Right forelimb (tissue), 1 donor: ENCODE measurements at regions not wholly inside any gene's neighbourhood (a gene's known extent, or its start where the extent isn't known, plus 50 kb on each side); places are given as distances from the start of the nearest gene placed in this dataset.
"Not testable (repeated sequence)": the region's sequence is repeated elsewhere in the genome, so short reads cannot be mapped to it uniquely, and the experiment has no call there.

Experiments
- DNase-seq: peaks from one replicate; pipeline ENCODE4 v3.0.0-alpha.2; 2018

DNA sequence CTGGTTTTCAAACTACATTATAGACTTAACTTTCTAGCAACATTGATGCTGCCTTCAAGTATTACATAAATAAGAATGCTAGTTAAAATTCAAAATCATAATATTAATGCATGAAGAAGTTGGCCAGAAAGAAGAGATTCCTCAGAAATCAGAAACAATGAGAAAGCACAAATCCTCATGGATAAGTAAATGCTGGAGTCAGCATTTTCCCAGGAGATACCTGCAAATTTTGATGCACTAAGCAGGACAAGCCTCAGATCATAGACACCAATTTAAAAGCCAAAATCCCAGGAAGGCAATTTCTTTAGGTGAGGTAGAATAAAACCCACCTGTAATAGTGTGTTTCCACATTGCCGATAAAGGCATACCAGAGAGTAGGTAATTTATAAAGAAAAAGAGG is 305.2 kb upstream of the TBX18 start:
- DNase-seq, result no peak

DNA sequence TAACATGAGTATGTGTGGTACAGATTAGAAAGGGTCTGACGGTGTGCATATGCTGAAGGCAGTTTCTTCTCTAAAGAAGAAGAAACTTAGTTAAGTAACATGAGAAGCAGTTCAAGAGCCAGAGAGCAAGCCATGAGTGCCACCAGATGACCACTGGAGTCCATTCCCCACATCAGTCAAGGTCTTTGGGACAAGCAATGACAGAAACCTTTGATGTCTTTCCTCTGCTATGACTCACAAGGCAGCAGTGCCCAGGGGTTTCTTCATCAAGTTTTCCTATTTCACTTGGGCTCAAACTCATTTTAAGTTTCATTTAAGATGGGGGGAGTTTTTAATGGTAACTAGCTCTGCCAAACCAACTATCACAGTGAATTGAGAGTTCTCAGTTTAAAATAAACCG is 303.8 kb upstream of the TBX18 start:
- no peak for DNase-seq

DNA sequence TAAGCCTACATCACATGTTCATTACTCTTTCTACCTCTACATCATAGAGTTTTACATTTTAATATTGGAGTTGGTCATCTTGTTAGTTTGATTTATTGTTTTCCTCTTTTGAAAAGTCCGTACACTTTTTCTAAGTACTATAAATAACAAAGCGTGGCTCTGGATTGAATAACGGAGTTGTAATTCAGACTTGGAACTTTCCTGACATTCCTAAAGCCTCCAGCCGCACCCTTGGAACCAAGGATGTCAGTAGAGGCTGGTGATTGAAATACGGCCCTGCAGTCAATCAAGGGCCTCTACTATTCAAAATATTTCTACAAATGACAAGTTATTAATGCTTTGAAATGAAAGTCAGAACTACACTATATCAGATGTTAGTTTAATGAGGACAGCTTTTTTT is 301.9 kb upstream of the TBX18 start:
- no peak for DNase-seq

DNA sequence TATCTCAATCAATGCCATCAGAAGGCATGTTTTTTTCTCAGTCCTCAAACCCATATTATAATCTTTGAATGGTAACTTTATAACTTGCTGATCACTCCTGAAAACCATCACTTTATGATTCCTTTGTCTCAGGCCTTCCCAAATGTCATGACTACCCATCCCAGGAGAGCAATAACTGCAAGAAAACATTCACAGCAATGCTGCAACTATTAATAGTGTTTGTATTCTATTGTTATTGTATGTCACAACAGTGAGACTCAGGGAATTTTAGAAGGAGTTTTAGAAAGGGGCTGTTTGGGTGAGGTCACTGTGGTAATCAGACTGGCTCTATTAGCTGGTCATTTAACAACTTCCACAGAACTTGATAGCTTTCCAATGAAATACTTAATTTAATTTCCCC is 301.4 kb upstream of the TBX18 start:
- no peak for DNase-seq

DNA sequence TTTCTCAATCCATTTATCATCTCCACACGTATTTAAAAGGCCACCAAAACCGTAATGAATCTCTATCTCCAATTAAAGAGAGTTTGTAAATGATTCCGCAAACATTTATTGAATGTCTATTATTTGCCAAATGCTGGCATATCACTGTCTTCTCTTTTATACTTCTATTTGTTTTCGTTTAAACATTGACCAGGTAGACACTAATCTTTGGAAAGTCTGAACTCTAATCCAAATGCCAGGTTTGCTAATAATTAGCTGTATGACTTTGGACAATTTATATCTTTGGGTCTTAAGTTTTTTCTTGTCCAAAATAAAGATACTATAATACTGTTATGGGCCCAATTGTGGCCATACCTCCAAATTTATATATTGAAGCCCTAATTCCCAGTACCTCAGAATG is 299.2 kb upstream of the TBX18 start:
- DNase-seq, result no peak

DNA sequence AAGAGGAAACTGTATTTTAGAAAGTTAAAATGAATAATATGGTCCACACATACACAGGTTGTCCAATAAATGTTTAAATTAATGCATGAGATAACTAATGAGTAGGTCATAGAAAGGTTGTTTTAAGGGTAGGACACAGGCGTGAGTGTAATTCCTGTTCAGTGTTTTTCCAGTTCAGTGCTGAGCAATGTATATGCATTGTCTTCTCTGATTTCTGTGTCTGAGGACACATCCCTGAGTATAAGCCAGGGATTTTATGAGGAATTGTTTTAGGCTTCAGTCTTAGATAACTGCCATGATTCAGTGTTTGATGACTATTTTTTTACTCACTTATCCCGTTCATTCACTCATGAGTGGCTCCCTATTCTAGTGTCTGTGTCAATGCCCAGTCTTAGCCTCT is 298.5 kb upstream of the TBX18 start:
- DNase-seq, result no peak

DNA sequence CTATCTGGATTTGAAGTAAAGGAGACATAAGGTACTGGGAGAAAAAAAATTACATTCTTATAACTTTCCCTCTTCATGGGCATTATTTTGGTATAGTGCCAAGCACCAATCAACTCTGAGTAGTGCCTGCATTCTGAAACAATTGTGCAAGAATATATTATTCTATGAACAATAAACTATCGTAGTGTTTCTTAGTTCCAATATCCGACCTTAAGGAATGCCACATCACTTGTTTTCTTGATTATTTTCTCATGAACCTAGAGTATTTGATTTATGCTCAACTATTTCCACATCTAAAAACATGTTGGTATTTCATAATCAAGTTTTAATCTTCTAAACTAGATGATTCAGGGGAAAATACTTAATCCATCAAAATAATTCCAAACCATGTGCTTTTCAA is 294.4 kb upstream of the TBX18 start:
- no peak for DNase-seq

DNA sequence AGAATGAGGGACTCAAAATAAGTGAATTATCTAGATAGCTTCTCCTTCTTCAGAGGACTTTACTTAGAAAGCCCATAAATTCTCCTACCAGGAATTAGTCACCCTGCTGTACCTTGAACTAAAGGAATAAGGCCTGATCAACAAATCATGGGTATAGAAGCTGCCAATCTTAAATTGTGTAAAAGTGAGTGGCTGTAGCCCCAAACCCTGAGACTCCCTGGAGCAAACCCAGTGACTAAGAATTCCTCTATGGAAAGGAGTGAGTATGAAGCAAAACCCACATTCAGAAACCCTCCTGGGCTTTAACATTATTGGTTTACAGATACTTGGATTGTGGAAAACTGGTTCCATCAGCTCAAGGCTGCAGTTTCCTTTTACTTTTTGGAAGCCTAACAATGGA is 285.8 kb upstream of the TBX18 start:
- DNase-seq, result no peak

DNA sequence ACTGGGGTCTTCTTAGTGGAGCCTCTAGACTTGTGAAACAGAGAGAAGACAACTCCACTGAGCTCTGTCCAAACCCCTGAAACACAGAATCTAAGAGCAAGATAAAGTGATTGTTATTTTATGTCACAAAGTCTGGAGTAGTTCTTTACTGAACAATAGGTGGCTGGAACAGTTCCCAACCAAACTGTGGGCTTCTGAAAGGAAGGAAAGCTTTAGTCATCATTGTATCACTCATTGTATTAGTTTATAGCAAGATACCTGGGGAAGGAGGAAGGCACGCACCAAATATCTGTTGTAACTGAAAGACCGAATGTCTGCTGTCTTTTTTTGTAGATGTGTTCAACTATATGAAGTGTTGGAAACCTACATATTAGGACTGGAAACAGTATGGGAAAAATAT is 284.9 kb upstream of the TBX18 start:
- no peak for DNase-seq

DNA sequence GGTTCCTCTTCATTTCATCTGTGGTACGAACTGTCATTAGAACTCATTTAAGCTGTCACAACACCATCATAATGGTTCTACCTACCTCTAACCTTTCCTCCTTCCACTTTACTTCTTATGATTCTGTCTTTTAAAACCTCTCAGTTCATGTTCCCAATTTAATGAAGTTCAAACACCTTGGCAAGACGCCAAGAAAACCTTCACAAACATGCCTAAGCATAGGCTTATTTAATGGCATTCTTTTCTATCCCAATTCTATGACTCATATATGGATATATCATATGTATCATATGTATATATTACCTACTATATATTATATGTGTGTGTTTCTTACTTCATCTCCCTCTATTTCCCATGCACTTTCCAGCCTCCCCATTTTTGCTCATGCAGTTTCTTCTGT is 283.4 kb upstream of the TBX18 start:
- no peak for DNase-seq

DNA sequence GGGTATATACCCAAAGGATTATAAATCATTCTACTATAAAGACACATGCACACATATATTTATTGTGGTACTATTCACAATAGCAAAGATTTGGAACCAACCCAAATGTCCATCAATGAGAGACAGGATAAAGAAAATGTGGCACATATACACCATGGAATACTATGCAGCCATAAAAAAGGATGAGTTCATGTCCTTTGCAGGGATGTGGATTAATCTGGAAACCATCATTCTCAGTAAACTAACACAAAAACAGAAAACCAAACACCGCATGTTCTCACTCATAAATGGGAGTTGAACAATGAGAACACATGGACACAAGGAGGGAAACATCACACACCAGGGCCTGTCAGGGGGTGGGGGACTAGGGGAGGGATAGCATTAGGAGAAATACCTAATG is 281.4 kb upstream of the TBX18 start:
- DNase-seq, result not testable (repeated sequence)

DNA sequence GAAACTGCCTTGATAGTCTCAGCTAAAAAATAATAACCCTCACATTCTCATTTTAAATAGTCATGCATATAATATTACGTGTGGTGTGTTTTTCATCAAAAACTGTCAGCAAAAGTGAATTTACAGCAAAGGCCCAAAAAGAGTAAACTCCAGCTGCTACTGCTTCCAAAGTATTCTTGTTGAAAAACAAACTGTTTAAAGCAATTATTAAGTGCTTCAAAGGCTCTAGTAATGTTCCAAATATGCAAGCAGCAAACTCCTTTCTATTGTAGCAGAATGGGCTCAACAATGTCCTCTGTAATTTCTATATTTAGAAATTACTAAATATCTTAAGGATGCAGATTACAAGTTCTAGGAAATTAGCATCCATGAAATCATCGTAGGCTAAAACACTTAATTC is 280.0 kb upstream of the TBX18 start:
- DNase-seq, result no peak

DNA sequence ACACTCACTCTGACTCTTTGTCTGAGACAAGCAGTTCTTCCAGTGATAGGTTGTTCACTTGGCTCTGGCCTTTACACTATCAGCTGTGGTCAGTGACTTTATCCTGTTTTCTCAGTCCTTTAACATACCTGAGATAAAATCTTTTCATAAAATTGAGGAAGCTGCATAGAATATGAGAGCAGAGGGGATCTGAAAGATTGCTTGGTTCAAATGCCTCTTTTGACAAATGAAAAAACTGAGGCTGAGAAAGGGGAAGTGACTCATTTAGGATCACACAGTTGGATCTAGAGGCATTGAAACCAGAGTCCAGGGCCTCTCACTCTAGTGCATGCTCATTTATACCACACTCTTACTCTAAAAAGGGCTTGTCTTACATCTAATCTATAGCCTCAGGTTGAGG is 277.0 kb upstream of the TBX18 start:
- no peak for DNase-seq

DNA sequence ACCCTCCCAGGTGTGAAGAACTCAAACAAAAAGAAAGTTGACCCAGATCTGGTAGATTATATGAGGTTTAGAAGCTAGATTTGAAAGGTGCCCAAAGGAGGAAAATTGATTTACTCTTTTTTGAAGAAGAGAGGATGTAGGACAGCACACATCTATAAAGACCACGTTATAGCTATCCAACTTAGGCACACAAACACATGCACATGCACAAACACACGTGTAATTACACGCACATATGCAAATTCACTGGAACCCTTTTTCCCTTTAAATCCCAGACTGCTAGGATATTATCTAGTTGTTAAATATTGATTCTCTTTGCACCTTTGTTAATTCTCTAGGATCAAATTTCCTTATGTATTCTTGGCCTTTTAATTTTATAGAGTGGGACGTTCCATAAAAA is 272.8 kb upstream of the TBX18 start:
- no peak for DNase-seq

DNA sequence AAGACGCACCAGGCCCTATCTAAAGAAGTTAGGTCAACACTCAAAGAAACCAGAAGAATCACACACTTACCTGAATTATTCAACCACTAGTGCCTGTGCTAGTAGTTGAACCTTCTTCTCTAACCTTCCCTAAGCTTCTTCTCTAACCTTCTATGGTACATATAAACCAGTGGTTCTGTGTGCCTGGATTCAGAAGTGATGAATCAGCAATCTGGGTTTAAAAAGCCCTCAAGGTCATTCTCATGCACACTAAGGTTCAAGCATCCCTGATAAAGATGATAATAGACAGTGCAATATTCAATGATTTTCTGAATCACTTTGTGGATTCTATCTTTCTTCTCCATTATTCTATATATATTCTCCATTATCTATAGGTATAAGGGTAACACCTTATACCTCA is 271.4 kb upstream of the TBX18 start:
- DNase-seq, result no peak

DNA sequence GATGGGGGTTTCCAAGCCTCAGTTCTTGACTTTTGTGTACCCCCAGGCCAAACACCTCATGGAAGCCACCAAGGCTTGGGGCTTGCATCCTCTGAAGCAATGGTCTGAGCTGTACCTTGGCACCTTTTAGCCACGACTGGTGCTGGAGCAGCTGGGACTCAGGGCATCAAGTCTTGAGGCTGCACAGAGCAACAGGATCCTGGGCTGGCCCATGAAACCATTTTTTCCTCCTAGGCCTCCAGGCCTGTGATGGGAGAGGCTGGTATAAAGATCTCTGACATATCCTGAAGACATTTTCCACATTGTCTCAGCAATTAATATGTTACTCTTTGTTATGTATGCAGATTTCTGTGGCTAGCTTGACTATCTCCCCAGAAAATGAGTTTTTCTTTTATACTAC is 269.1 kb upstream of the TBX18 start:
- no peak for DNase-seq

DNA sequence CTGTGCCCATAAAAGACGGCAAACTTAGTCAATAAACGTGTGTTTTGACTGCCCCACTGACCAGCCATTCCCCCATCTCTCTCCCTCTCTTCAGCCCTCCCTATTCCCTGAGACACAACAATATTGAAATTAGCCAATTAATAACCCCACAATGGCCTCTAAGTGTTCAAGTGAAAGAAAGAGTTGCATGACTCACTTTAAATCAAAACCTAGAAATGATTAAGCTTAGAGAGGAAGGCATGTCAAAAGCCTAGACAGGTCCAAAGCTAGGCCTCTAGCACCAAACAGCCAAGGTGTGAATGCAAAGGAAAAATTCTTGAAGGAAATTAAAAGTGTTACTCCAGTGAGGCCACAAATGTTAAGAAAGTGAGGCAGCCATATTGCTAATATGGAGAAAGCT is 261.6 kb upstream of the TBX18 start:
- no peak for DNase-seq

DNA sequence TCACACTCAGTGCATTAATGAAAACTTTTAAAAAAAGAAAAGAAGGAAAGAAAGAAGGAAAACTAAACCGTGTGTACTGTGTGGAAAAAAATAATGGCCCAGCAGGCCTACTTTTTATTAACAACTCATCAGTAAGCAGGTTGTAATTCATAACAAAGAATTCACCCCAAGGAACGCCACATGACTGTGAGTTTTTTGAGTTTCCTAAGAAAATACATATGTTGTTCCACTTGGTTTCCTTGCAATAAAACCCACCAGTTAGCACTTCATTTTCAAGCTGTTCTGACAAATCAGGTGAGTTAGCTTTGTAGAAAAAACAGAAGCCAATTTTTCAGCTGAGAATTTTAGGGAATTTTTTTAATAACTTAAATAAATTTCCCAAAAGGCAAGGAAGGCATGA is 259.3 kb upstream of the TBX18 start:
- DNase-seq, result no peak

DNA sequence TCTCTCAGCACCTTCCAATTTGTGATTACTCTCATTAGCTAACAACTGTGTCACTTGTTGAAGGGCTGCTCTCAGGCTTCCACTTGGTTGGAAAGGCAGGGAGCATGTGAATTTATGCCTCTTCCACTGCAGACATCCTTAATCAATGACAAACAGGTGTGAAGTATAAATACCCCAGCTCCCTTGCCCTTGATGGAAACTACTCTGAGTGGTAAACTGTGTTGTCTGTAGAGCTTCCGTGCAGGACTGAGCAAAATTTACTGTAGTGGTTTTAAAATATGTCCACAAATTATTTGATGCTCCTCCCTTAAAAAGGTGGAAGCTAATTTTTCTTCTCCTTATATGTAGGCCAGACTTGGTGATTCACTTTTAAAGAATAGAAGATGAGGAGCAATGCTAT is 253.0 kb upstream of the TBX18 start:
- DNase-seq, result no peak

DNA sequence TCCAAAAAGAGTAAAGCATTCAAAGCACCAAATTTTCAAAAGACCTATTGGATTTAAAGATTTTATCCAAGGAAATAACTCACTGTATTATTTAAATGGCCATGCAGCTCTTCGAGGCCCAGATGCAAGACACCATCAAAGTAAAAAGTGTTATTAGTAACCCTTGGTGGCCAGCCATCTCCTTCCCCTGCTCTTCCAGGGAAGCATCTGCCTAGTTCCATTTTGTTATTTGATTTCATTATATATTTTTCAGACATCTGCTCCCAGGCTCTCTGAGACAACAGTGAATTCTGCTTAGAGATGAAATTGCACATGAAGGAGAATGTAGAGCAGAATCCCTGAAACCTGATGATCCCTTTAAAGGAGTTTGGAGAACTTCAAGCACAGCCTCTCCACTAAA is 252.3 kb upstream of the TBX18 start:
- DNase-seq, result no peak

DNA sequence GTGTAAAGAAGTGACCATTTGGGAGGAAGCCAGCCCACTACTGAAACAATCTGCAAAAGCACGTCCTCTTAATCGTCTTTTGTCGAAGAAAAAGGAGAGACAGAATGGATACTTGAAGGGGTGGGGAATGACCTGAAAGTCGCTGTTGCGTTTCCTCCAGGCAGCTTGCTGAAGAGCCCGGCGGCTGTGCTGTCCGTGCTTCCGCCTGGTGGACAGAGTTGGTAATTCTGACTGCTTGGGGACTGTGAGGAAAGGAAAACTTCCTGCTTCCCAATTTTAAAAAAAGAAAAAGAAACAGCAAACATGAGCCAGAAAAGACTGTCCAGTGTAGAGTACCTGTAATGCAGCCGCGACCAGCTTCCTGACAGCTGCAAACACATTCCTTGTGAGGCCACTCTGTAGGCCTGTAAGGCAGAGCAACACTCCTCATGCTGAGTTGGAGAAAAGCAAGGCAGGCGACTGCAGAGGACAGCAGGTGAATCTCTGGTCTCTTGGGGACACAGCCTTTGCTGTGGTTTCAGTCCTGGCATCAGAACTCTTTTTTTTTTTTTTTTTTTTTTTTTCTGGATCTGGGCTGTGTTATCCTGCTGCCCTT is 251.1 kb upstream of the TBX18 start:
- DNase-seq, result peak; percentile 88

DNA sequence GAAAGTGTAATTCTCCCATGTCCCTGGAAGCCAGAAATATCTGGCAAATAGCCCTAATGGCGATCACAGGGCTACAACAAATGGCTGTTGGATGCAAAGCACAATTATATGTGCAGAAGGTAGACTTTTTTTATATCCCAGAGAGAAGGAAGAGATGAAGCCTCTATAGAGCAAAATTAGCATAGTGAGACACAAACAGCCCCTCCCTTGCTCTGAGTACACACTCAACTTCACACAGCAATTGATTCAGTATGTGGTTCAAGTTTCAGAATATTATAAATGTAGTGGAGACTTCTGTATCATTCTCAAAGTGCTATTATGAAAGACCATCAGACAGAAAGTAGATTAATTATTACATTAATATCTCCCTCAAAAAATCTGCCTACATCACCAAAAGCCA is 246.5 kb upstream of the TBX18 start:
- DNase-seq, result no peak

DNA sequence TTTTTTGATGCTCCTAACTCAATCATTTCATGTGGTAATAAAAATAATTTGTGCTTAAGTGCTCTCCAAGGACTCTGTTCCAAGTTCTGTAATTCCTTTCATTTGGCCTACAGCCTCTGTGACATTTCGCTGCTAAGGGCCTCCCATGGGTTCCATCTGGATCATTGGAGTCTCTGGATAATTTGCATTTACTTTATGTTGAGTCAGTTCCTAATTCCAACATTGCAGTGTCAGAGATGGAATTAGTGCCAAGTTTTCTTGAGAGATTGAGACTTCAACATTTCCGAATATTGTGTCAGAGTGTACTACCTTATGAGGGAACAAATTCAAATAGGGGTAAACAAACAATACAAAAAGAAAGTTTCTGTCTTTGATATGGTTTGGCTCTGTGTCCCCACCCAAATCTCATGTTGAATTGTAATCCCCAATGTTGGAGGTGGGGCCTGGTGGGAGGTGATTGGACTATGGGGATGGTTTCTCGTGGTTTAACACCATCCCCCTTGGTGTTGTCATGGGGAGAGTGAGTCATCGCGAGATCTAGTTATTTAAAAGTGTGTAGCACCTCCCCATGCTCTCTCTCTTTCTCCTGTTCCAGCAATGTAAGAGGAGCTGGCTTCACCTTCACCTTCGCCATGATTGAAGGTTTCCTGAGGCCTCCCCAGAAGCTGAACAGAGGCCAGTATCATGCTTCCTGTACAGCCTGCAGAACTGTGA is 244.1 kb upstream of the TBX18 start:
- no peak for DNase-seq

DNA sequence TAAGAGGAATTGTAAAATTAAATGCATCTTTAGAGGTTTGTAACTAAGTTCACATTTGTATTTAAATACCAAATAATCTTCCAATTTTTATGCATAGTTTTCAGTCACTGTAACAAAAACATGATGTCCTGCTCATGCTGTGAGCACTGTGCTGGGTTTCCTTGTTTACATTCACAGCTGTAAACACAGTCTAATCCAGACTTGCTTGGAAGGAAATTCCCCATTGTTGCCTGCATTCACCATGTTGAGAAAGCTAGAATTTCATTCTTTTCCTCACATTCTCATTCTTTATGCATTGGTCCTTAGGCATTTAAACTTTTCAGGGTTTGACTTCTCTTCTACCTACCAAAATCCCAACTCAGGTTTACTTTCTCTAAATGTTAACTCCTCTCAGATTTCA is 242.0 kb upstream of the TBX18 start:
- DNase-seq, result no peak

DNA sequence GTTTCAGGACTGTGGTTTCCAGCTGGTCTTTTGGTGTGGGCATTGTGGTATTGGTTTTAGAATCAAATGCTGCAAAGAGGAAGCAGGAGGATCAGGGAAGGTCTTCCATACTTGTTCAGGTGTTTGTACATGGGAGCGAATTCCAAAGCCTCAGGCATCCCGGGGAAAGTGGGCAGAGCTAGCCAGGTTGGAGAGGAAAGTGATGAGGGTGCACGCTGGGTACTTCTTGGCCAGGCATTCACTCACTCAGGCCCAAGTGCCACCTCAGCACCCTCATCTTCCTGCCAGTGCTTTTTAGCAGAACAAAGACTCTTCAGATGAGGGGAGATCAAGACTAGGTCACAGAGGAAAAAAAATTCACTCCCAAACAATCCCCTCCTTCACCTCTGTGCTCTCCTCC is 241.1 kb upstream of the TBX18 start:
- no peak for DNase-seq
